Stimulated activated naive CD8-positive, alpha-beta T cell treated with anti-CD3 and anti-CD28 coated beads, Interleukin-15, Interleukin-2, amounts not matched to agents 100 ng/mL and 50 ng/mL, for 24 hours (primary cell): ENCODE measurements at regions not wholly inside any gene's neighbourhood (a gene's known extent, or its start where the extent isn't known, plus 50 kb on each side); places are given as distances from the start of the nearest gene placed in this dataset.

Experiments
- H3K27ac Mint-ChIP-seq: one replicate; pipeline ENCODE4 v1.8.0; 2021; ENCODE audit warnings: mild to moderate bottlenecking, mixed read lengths
- H3K27me3 Mint-ChIP-seq: one replicate; pipeline ENCODE4 v1.8.0; 2021; ENCODE audit warnings: mixed read lengths
- H3K36me3 Mint-ChIP-seq: one replicate; pipeline ENCODE4 v1.8.0; 2021; ENCODE audit warnings: low read depth, mixed read lengths
- H3K4me1 Mint-ChIP-seq: one replicate; pipeline ENCODE4 v1.8.0; 2021; ENCODE audit warnings: low read depth, mixed read lengths
- H3K4me3 Mint-ChIP-seq: one replicate; pipeline ENCODE4 v1.8.0; 2021; ENCODE audit warnings: mild to moderate bottlenecking, mixed read lengths
- H3K9me3 Mint-ChIP-seq: one replicate; pipeline ENCODE4 v1.8.0; 2021; ENCODE audit warnings: mixed read lengths

GRCh38 chr11:19607656-19608360 lies 104.8 kb upstream of the NAV2 start:
- Mint-ChIP-seq H3K27ac (no peak overlapping the region), H3K36me3 (no peaks in the 10 kb centered on the region), H3K4me3 (no peak overlapping the region), H3K27me3 (peaks cover 25% of the 10 kb centered on the region), H3K9me3 (peaks cover 9% of the 10 kb centered on the region), H3K4me1 (no peaks in the 10 kb centered on the region)

GRCh38 chr11:19606856-19607655 lies 105.6 kb upstream of the NAV2 start:
- H3K36me3 Mint-ChIP-seq = no peaks in the 10 kb centered on the region
- H3K27me3 Mint-ChIP-seq = peaks cover 31% of the 10 kb centered on the region
- no peak overlapping the region for H3K27ac Mint-ChIP-seq
- H3K4me1 Mint-ChIP-seq = no peaks in the 10 kb centered on the region
- H3K9me3 Mint-ChIP-seq = peaks cover 4% of the 10 kb centered on the region
- H3K4me3 Mint-ChIP-seq = no peak overlapping the region

- H3K4me3 Mint-ChIP-seq = no peak overlapping the region
- H3K36me3 Mint-ChIP-seq = no peaks in the 10 kb centered on the region
- H3K4me1 Mint-ChIP-seq = no peaks in the 10 kb centered on the region
- H3K9me3 Mint-ChIP-seq = peaks cover 4% of the 10 kb centered on the region
- peaks cover 31% of the 10 kb centered on the region for H3K27me3 Mint-ChIP-seq
- no peak overlapping the region for H3K27ac Mint-ChIP-seq
Measured at GRCh38 chr11:19605520-19606371, 106.9 kb upstream of the NAV2 start.

- Mint-ChIP-seq H3K27me3 (peaks cover 26% of the 10 kb centered on the region), H3K4me1 (no peaks in the 10 kb centered on the region)
Measured at GRCh38 chr11:19604679-19605375, 107.8 kb upstream of the NAV2 start.

GRCh38 chr11:19603771-19604170 lies 108.9 kb upstream of the NAV2 start:
- Mint-ChIP-seq H3K4me1 (no peaks in the 10 kb centered on the region), H3K27ac (no peak overlapping the region), H3K4me3 (no peak overlapping the region), H3K9me3 (no peaks in the 10 kb centered on the region), H3K27me3 (peaks cover 28% of the 10 kb centered on the region), H3K36me3 (no peaks in the 10 kb centered on the region)

More at GRCh38 chr11:19604679-19605375, 107.8 kb upstream of the NAV2 start:
- Mint-ChIP-seq H3K4me3 (no peak overlapping the region), H3K9me3 (no peaks in the 10 kb centered on the region), H3K27ac (no peak overlapping the region), H3K36me3 (no peaks in the 10 kb centered on the region)

- Mint-ChIP-seq H3K4me3 (no peak overlapping the region), H3K9me3 (no peaks in the 10 kb centered on the region), H3K4me1 (no peaks in the 10 kb centered on the region), H3K27ac (no peak overlapping the region), H3K27me3 (peaks cover 23% of the 10 kb centered on the region), H3K36me3 (no peaks in the 10 kb centered on the region)
Measured at GRCh38 chr11:19602891-19603290, 109.7 kb upstream of the NAV2 start.

GRCh38 chr11:19602406-19602805 lies 110.2 kb upstream of the NAV2 start:
- Mint-ChIP-seq H3K27ac (no peak overlapping the region), H3K36me3 (no peaks in the 10 kb centered on the region), H3K9me3 (no peaks in the 10 kb centered on the region), H3K27me3 (peaks cover 23% of the 10 kb centered on the region), H3K4me1 (no peaks in the 10 kb centered on the region), H3K4me3 (no peak overlapping the region)

- no peak overlapping the region for H3K27ac Mint-ChIP-seq
- no peak overlapping the region for H3K4me3 Mint-ChIP-seq
- no peaks in the 10 kb centered on the region for H3K36me3 Mint-ChIP-seq
- peaks cover 19% of the 10 kb centered on the region for H3K27me3 Mint-ChIP-seq
- no peaks in the 10 kb centered on the region for H3K9me3 Mint-ChIP-seq
- H3K4me1 Mint-ChIP-seq = no peaks in the 10 kb centered on the region
Measured at GRCh38 chr11:19601235-19601634, 111.4 kb upstream of the NAV2 start.

GRCh38 chr11:19599681-19600080 lies 113.0 kb upstream of the NAV2 start:
- H3K9me3 Mint-ChIP-seq = no peaks in the 10 kb centered on the region
- peaks cover 19% of the 10 kb centered on the region for H3K27me3 Mint-ChIP-seq
- no peak overlapping the region for H3K27ac Mint-ChIP-seq
- no peaks in the 10 kb centered on the region for H3K36me3 Mint-ChIP-seq
- no peaks in the 10 kb centered on the region for H3K4me1 Mint-ChIP-seq
- H3K4me3 Mint-ChIP-seq = no peak overlapping the region

GRCh38 chr11:19598876-19599486 lies 113.7 kb upstream of the NAV2 start:
- Mint-ChIP-seq H3K27ac (no peak overlapping the region), H3K9me3 (no peaks in the 10 kb centered on the region), H3K36me3 (no peaks in the 10 kb centered on the region), H3K4me3 (no peak overlapping the region), H3K27me3 (peaks cover 14% of the 10 kb centered on the region), H3K4me1 (no peaks in the 10 kb centered on the region)

- Mint-ChIP-seq H3K27me3 (peaks cover 18% of the 10 kb centered on the region), H3K4me3 (no peak overlapping the region), H3K4me1 (no peaks in the 10 kb centered on the region), H3K27ac (no peak overlapping the region), H3K36me3 (no peaks in the 10 kb centered on the region), H3K9me3 (no peaks in the 10 kb centered on the region)
Measured at GRCh38 chr11:19598456-19598855, 114.2 kb upstream of the NAV2 start.

- no peak overlapping the region for H3K27ac Mint-ChIP-seq
- H3K4me1 Mint-ChIP-seq = no peaks in the 10 kb centered on the region
- no peak overlapping the region for H3K4me3 Mint-ChIP-seq
- H3K27me3 Mint-ChIP-seq = peaks cover 17% of the 10 kb centered on the region
- H3K9me3 Mint-ChIP-seq = no peaks in the 10 kb centered on the region
- no peaks in the 10 kb centered on the region for H3K36me3 Mint-ChIP-seq
Measured at GRCh38 chr11:19597876-19598275, 114.8 kb upstream of the NAV2 start.

GRCh38 chr11:19597206-19597605 lies 115.4 kb upstream of the NAV2 start:
- Mint-ChIP-seq H3K4me1 (no peaks in the 10 kb centered on the region), H3K27ac (no peak overlapping the region), H3K4me3 (no peak overlapping the region), H3K27me3 (peaks cover 10% of the 10 kb centered on the region), H3K9me3 (no peaks in the 10 kb centered on the region), H3K36me3 (no peaks in the 10 kb centered on the region)
